Effector memory CD8-positive, alpha-beta T cell (primary cell): ENCODE measurements at regions not wholly inside any gene's neighbourhood (a gene's known extent, or its start where the extent isn't known, plus 50 kb on each side); places are given as distances from the start of the nearest gene placed in this dataset.

ENCODE experiments used
- ATAC-seq: fragments of 150-1000 bp; cut with Tn5 transposase; replicated peaks from 2 replicates; pipeline ENCODE4 v1.10.0; 2021; ENCODE audit warnings: mild to moderate bottlenecking, moderate library complexity
- DNase-seq, 3 experiments: peaks; one replicate each; pipeline ENCODE4 v3.0.0; 2021
- H3K27ac Mint-ChIP-seq, 2 donors: one replicate each; pipeline ENCODE4 v1.8.0; 2022; ENCODE audit warnings: mild to moderate bottlenecking in 2 of 2, mixed read lengths in 2 of 2, moderate library complexity in 2 of 2
- H3K27me3 Mint-ChIP-seq, 2 donors: one replicate each; pipeline ENCODE4 v1.8.0; 2022; ENCODE audit warnings: mixed read lengths in 2 of 2
- H3K36me3 Mint-ChIP-seq: one replicate; pipeline ENCODE4 v1.8.0; 2022; ENCODE audit warnings: mild to moderate bottlenecking, moderate library complexity, mixed read lengths; ENCODE audit not compliant: insufficient read depth
- H3K4me1 Mint-ChIP-seq, 2 donors: one replicate each; pipeline ENCODE4 v1.8.0; 2022; ENCODE audit warnings: low read depth in 2 of 2, mixed read lengths in 2 of 2
- H3K4me3 Mint-ChIP-seq, 2 donors: one replicate each; pipeline ENCODE4 v1.8.0; 2022; ENCODE audit warnings: mild to moderate bottlenecking in 2 of 2, mixed read lengths in 2 of 2, moderate library complexity in 2 of 2
- H3K9me3 Mint-ChIP-seq, 2 donors: one replicate each; pipeline ENCODE4 v1.8.0; 2022; ENCODE audit warnings: mixed read lengths in 2 of 2

DNA sequence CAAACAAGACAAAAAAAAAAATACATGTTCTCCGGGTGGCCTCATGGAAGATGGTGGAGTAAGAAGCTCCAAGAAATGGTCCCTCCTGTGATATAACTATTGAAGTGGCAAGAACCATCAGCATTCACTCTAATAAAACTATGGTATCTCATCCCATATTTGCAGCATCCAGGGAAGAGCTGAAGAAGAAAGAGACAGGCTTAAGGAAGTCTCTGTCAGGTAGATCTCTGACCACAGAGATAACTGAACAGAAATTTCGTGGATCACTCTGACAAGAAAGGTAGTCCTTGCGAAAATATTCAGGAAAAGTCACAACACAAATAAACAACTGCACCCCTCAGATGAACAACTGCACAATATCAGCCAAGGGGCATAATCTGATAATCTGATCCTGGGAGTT, 54.6 kb upstream of the IGLL5 start:
- no peaks in the 10 kb centered on the region for H3K36me3 Mint-ChIP-seq
- H3K4me3 Mint-ChIP-seq, result no peak overlapping the region
- H3K4me1 Mint-ChIP-seq, result peaks cover 9 to 14% of the 10 kb centered on the region in 2 donors
- peaks cover 0 to 7% of the 10 kb centered on the region in 2 donors for H3K9me3 Mint-ChIP-seq
- no peak for ATAC-seq
- no peaks in the 10 kb centered on the region for H3K27me3 Mint-ChIP-seq
- H3K27ac Mint-ChIP-seq, result peak overlapping the region in 1 of 2 donors; percentile 12
- no peak for DNase-seq

DNA sequence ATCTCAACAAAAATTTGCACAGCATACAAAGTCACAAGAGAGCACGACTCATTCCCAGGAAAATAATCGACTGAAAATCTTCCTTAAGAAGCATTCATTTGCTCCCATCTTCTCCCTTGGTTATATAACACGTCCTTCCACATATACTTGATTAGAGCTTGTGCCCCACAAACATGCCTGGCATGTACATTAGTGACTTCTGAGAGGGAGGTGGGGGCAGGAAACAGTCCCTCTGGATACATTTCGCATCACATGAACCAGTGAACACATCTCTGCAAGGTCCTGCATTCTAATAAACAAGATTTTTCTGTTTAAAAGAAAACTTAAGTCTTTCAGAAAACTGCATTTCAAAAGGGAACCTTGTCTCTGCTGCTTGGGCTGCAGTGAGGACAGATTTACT, 54.1 kb upstream of the IGLL5 start:
- H3K36me3 Mint-ChIP-seq, result no peaks in the 10 kb centered on the region
- H3K27me3 Mint-ChIP-seq, result no peaks in the 10 kb centered on the region
- DNase-seq (no peak), ATAC-seq (no peak)
- H3K4me1 Mint-ChIP-seq, result peaks cover 13 to 18% of the 10 kb centered on the region in 2 donors
- peaks cover 0 to 7% of the 10 kb centered on the region in 2 donors for H3K9me3 Mint-ChIP-seq
- peak overlapping the region in 1 of 2 donors; percentile 12 for H3K27ac Mint-ChIP-seq
- H3K4me3 Mint-ChIP-seq, result no peak overlapping the region

- H3K36me3 Mint-ChIP-seq, result no peaks in the 10 kb centered on the region
- no peak overlapping the region for H3K4me3 Mint-ChIP-seq
- H3K9me3 Mint-ChIP-seq, result peaks cover 0 to 7% of the 10 kb centered on the region in 2 donors
- no peaks in the 10 kb centered on the region for H3K27me3 Mint-ChIP-seq
- peak overlapping the region in 1 of 2 donors; percentile 60 for H3K27ac Mint-ChIP-seq
- H3K4me1 Mint-ChIP-seq, result peaks cover 19 to 20% of the 10 kb centered on the region in 2 donors
- no peak for ATAC-seq
- no peak for DNase-seq
Measured at GRCh38 chr22:22834204-22834603, 53.4 kb upstream of the IGLL5 start.

DNA sequence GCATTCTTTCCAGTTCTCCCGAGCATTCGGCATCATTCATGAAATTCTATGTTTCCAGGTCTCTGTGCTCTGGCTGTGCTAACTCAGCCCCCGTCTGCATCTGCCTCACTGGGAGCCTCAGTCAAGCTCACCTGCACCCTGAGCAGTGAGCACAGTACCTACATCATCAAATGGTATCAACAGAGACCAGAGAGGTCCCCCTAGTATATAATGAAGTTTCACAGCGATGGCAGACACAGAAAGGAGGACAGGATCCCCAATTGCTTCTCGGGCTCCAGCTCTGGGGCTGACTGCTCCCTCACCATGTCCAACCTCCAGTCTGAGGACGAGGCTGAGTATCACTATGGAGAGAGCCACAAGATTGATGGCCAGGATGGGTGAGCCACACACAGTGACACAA, 52.8 kb upstream of the IGLL5 start:
- H3K27me3 Mint-ChIP-seq, result no peaks in the 10 kb centered on the region
- ATAC-seq, result no peak
- DNase-seq, result no peak
- peaks cover 19 to 21% of the 10 kb centered on the region in 2 donors for H3K4me1 Mint-ChIP-seq
- H3K9me3 Mint-ChIP-seq, result peaks cover 0 to 7% of the 10 kb centered on the region in 2 donors
- H3K4me3 Mint-ChIP-seq, result no peak overlapping the region
- H3K36me3 Mint-ChIP-seq, result no peaks in the 10 kb centered on the region
- H3K27ac Mint-ChIP-seq, result peak overlapping the region in 1 of 2 donors; percentile 60

DNA sequence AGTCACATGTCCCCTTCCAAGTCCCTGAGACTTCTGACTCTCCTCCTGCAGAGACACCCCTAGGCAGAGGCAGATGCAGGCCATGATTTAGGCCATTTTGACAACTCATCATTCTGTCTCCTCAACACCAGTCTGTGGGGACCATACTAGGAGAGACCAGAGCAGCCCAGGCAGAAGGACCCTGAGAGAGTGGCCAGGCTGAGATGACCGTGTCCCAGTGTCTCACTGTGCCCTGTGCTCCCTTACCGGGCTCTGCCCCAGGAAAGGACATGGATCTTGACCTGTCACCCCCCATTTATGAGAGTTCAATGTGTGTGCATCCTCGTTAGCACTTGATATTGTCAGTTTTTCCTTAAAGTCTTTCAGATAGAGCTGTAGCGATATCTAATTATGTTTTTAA, 52.4 kb upstream of the IGLL5 start:
- H3K27ac Mint-ChIP-seq, result peak overlapping the region in 1 of 2 donors; percentile 60
- no peak overlapping the region for H3K4me3 Mint-ChIP-seq
- ATAC-seq, result no peak
- H3K4me1 Mint-ChIP-seq, result peaks cover 19 to 21% of the 10 kb centered on the region in 2 donors
- peaks cover 0 to 7% of the 10 kb centered on the region in 2 donors for H3K9me3 Mint-ChIP-seq
- DNase-seq, result no peak
- no peaks in the 10 kb centered on the region for H3K27me3 Mint-ChIP-seq
- no peaks in the 10 kb centered on the region for H3K36me3 Mint-ChIP-seq

GRCh38 chr22:22835771-22836291, 51.8 kb upstream of the IGLL5 start:
- Mint-ChIP-seq H3K4me1 (peaks cover 19 to 21% of the 10 kb centered on the region in 2 donors), H3K36me3 (no peaks in the 10 kb centered on the region), H3K27ac (no peak overlapping the region), H3K4me3 (no peak overlapping the region), H3K27me3 (no peaks in the 10 kb centered on the region), H3K9me3 (peaks cover 0 to 1% of the 10 kb centered on the region in 2 donors)
- DNase-seq (no peak), ATAC-seq (no peak)

GRCh38 chr22:22836635-22837034, 51.0 kb upstream of the IGLL5 start:
- no peak overlapping the region for H3K27ac Mint-ChIP-seq
- no peaks in the 10 kb centered on the region for H3K36me3 Mint-ChIP-seq
- ATAC-seq (no peak), DNase-seq (no peak)
- H3K9me3 Mint-ChIP-seq, result no peaks in the 10 kb centered on the region
- no peaks in the 10 kb centered on the region for H3K27me3 Mint-ChIP-seq
- peaks cover 21% of the 10 kb centered on the region in 2 donors for H3K4me1 Mint-ChIP-seq
- no peak overlapping the region for H3K4me3 Mint-ChIP-seq
